ENCODE measurements at regions not wholly inside any gene's neighbourhood (a gene's known extent, or its start where the extent isn't known, plus 50 kb on each side); places are given as distances from the start of the nearest gene placed in this dataset.
A peak's percentile ranks its signal among the peaks of the same experiment; 100 is the strongest.

GRCh38 chr1:93815366-93816110 is 63.5 kb downstream of the DNTTIP2 start:
- intact Hi-C loops (cut with micrococcal nuclease) = loop anchor here (10.0 kb wide), 1 partner anchor 381 kb away; no protein-coding TSS in a partner anchor
- Mint-ChIP-seq H3K9me3 (no peaks in the 10 kb centered on the region), H3K27me3 (no peaks in the 10 kb centered on the region), H3K27ac (peak overlapping the region; percentile 60), H3K36me3 (ENCODE audit: low read depth) (no peaks in the 10 kb centered on the region), H3K4me3 (no peak overlapping the region), H3K4me1 (ENCODE audit: low read depth) (peaks cover 58% of the 10 kb centered on the region)

DNA sequence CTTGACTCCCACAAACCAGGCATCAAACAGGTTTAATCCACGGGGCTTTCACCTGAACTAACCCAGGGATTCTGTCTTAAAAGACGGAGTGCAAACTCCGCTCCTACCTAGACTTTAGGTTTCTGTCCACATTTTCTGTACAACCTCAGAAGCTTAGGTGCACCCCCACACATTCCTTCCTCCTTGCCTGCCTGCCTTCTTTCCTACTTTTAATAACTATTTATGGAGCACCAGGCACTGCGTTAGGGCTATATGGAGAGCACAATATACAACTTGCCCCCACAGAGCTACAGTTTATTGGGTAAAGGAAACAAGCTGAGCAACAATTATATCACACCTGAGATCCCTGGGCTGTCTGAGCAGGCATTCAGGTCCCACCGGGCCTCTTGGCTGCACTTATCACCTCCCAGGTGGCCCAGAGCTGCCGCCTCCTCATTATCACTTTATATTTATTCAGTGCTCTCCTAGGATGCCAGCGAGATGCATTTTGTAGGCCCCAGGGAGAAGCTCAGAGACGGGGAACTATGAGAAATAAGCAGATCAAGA is 64.1 kb downstream of the DNTTIP2 start:
- intact Hi-C loops (cut with micrococcal nuclease) = loop anchor here (1.0 to 10.0 kb wide), 4 partner anchors 32 to 380 kb away; partner anchors contain the start of gene BCAR3
- H3K27ac Mint-ChIP-seq = peak overlapping the region; percentile 60
- H3K4me3 Mint-ChIP-seq = no peak overlapping the region
- peaks cover 55% of the 10 kb centered on the region for H3K4me1 Mint-ChIP-seq (ENCODE audit: low read depth)
- no peaks in the 10 kb centered on the region for H3K9me3 Mint-ChIP-seq
- no peaks in the 10 kb centered on the region for H3K27me3 Mint-ChIP-seq
- H3K36me3 Mint-ChIP-seq (ENCODE audit: low read depth) = no peaks in the 10 kb centered on the region

DNA sequence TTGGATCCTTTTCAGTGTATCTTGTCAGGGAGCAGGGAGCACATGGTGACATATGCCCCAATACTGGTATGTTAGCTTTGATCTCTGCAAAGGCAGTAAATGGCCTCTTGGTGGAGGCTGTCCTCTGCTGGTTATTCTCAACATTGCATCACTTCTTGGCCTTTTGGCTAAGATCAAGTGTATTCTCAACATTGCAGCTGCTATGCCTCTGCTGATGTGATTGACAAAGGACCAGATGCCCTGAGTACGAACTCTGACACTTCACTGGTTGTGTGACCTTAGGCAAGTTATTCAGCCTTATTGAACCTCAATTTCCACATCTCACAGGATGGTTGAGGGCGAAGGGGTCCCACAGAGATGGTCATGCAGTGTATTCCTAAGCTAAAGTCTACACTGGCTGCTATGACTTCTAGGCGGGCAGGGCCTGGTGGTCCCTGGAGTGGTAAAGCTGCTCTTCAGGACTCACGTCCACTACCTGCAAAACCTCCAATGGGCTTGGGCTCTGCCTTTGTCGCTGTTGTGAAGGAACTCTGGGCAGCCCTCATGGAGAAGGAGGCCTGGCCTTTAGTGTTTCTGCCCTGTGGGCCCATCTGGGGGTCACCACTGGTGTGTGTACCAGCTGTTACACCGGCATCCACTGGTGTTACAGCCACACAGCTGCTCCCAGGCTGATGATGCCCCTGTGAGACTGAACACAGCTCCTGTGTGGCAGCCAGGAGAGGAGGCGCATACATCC is 64.8 kb downstream of the DNTTIP2 start:
- peaks cover 52% of the 10 kb centered on the region for H3K4me1 Mint-ChIP-seq (ENCODE audit: low read depth)
- no peaks in the 10 kb centered on the region for H3K9me3 Mint-ChIP-seq
- no peaks in the 10 kb centered on the region for H3K36me3 Mint-ChIP-seq (ENCODE audit: low read depth)
- H3K4me3 Mint-ChIP-seq = no peak overlapping the region
- intact Hi-C loops (cut with micrococcal nuclease) = loop anchor here (1.0 to 10.0 kb wide), 4 partner anchors 33 to 379 kb away; partner anchors contain the start of gene BCAR3
- no peaks in the 10 kb centered on the region for H3K27me3 Mint-ChIP-seq
- H3K27ac Mint-ChIP-seq = no peak overlapping the region

DNA sequence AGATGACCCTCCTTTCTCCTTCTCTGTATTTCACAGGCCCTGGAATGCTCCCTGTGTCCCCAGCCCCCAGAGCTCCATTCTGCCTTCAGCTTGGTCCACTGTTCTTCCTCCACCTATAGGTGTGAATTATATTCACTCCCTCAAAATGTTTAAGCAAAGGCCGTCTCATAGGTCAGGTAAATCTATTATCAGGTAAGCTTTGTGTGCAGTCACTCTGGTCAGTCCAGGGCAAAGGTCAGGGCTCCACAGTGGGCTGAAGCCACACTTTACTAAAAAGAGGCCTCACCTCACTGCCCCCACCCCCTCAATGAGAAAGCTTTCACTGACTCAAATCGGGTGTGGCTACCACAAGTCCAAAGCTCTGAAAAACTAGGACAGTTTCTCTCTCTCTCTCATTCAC is 65.9 kb downstream of the DNTTIP2 start:
- intact Hi-C loops (cut with micrococcal nuclease) = loop anchor here (5.0 to 10.0 kb wide), 3 partner anchors 34 to 378 kb away; partner anchors contain the start of gene BCAR3
- H3K36me3 Mint-ChIP-seq (ENCODE audit: low read depth) = no peaks in the 10 kb centered on the region
- peak overlapping the region; percentile 24 for H3K27ac Mint-ChIP-seq
- H3K4me1 Mint-ChIP-seq (ENCODE audit: low read depth) = peaks cover 44% of the 10 kb centered on the region
- no peak overlapping the region for H3K4me3 Mint-ChIP-seq
- no peaks in the 10 kb centered on the region for H3K27me3 Mint-ChIP-seq
- peaks cover 10% of the 10 kb centered on the region for H3K9me3 Mint-ChIP-seq

GRCh38 chr1:93811326-93812065 is 67.5 kb downstream of the DNTTIP2 start:
- Mint-ChIP-seq H3K27me3 (no peaks in the 10 kb centered on the region), H3K36me3 (ENCODE audit: low read depth) (no peaks in the 10 kb centered on the region), H3K9me3 (peaks cover 20% of the 10 kb centered on the region), H3K27ac (no peak overlapping the region), H3K4me3 (no peak overlapping the region), H3K4me1 (ENCODE audit: low read depth) (peaks cover 28% of the 10 kb centered on the region)
- intact Hi-C loops (cut with micrococcal nuclease) = loop anchor here (5.0 to 10.0 kb wide), 3 partner anchors 36 to 377 kb away; partner anchors contain the start of gene BCAR3

DNA sequence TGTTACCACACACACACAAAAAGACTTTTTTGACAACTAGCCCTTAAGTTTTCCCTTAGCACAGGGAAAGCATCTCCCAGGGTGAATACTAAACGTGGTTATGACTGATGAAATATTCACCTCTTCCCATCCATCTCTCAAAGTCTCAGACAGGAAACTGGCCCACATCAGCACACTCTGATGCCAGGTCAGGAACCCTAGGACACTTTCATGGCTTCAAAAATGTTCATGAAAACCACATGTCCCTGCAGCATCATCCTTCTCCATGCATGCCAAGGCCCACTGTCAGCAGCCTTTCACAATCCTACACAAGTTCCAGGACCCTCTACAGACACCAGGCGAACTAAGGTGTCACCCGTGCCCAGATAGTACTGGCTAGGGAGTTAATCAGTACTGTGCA is 68.7 kb downstream of the DNTTIP2 start:
- Mint-ChIP-seq H3K4me1 (ENCODE audit: low read depth) (peaks cover 22% of the 10 kb centered on the region), H3K27ac (no peak overlapping the region), H3K36me3 (ENCODE audit: low read depth) (no peaks in the 10 kb centered on the region), H3K27me3 (no peaks in the 10 kb centered on the region), H3K9me3 (peaks cover 20% of the 10 kb centered on the region), H3K4me3 (no peak overlapping the region)
- intact Hi-C loops (cut with micrococcal nuclease) = loop anchor here (5.0 to 10.0 kb wide), 3 partner anchors 37 to 376 kb away; partner anchors contain the start of gene BCAR3

DNA sequence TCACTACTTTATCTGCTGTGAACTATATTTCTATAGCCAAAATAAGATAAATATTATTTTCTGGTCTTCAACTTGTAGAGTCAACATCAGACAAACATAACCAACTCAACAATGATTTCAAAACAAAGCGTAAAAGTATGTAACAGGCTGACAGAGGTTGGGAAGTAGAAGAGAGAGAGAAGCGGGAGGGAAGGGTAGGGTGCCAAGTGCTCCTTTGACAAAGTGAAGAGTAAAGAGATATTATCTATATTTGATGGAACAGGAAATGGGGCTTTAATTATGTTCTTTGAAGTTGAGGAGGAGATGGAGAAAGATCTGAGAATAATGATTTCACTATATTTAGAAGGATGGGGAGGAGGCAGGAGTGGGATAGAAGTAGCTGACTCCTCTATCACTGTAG is 70.1 kb downstream of the DNTTIP2 start:
- peaks cover 17% of the 10 kb centered on the region for H3K4me1 Mint-ChIP-seq (ENCODE audit: low read depth)
- no peaks in the 10 kb centered on the region for H3K27me3 Mint-ChIP-seq
- intact Hi-C loops (cut with micrococcal nuclease) = loop anchor here (10.0 kb wide), 1 partner anchor 54 kb away; no protein-coding TSS in a partner anchor
- peaks cover 20% of the 10 kb centered on the region for H3K9me3 Mint-ChIP-seq
- H3K36me3 Mint-ChIP-seq (ENCODE audit: low read depth) = no peaks in the 10 kb centered on the region
- H3K4me3 Mint-ChIP-seq = no peak overlapping the region
- H3K27ac Mint-ChIP-seq = no peak overlapping the region

- intact Hi-C loops (cut with micrococcal nuclease) = loop anchor here (10.0 kb wide), 1 partner anchor 53 kb away; no protein-coding TSS in a partner anchor
- no peaks in the 10 kb centered on the region for H3K36me3 Mint-ChIP-seq (ENCODE audit: low read depth)
- H3K27ac Mint-ChIP-seq = no peak overlapping the region
- H3K4me3 Mint-ChIP-seq = no peak overlapping the region
- peaks cover 20% of the 10 kb centered on the region for H3K9me3 Mint-ChIP-seq
- no peaks in the 10 kb centered on the region for H3K27me3 Mint-ChIP-seq
- peaks cover 4% of the 10 kb centered on the region for H3K4me1 Mint-ChIP-seq (ENCODE audit: low read depth)
These were observed 71.6 kb downstream of the DNTTIP2 start for GRCh38 chr1:93807311-93807930.

- intact Hi-C loops (cut with micrococcal nuclease) = loop anchor here (10.0 kb wide), 1 partner anchor 50 kb away; no protein-coding TSS in a partner anchor
These were observed 73.9 kb downstream of the DNTTIP2 start for GRCh38 chr1:93805027-93805610.

DNA sequence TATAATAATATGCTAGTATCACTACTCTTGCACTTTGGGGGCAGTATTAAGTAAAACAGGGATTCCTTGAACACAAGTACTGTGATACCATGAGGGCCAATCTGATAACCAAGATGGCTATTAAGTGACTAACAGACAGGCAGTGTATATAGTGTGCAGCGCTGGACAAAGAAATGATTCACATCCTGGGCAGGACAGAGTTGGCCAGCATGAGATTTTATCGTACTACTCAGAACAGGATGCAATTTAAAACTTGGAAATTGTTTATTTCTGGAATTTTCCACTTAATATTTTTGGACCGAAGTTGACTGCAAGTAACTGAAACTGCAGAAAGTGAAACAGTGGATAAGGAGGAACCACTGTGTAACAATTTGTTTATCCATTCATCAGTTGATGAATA is 74.6 kb downstream of the DNTTIP2 start:
- Mint-ChIP-seq H3K4me1 (ENCODE audit: low read depth) (peaks cover 6% of the 10 kb centered on the region), H3K4me3 (no peak overlapping the region), H3K9me3 (peaks cover 20% of the 10 kb centered on the region), H3K27ac (no peak overlapping the region), H3K36me3 (ENCODE audit: low read depth) (no peaks in the 10 kb centered on the region), H3K27me3 (no peaks in the 10 kb centered on the region)
- intact Hi-C loops (cut with micrococcal nuclease) = loop anchor here (10.0 kb wide), 1 partner anchor 50 kb away; no protein-coding TSS in a partner anchor

More at GRCh38 chr1:93805027-93805610, 73.9 kb downstream of the DNTTIP2 start:
- Mint-ChIP-seq H3K4me3 (no peak overlapping the region), H3K4me1 (ENCODE audit: low read depth) (peaks cover 6% of the 10 kb centered on the region), H3K27ac (no peak overlapping the region), H3K27me3 (no peaks in the 10 kb centered on the region), H3K9me3 (peaks cover 20% of the 10 kb centered on the region), H3K36me3 (ENCODE audit: low read depth) (no peaks in the 10 kb centered on the region)

DNA sequence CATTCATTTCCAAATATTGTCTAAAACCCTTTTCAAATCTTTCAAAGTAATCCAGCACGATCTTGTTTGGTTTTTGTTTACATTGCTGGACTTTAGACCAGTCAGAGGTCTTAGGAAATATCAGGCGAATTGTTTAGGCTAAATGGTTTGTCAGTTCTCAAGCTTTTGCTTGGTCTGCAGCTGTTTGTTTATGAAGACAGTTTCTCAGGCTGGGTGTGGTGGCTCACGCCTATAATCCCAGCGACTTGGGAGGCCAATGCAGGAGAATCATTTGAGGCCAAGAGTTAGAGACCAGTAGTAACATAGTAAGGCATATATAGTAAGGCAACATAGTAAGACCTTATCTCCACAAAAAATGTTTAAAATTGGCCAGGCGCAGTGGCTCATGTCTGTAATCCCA is 77.5 kb downstream of the DNTTIP2 start:
- Mint-ChIP-seq H3K27me3 (no peaks in the 10 kb centered on the region), H3K4me1 (ENCODE audit: low read depth) (peaks cover 6% of the 10 kb centered on the region), H3K36me3 (ENCODE audit: low read depth) (no peaks in the 10 kb centered on the region), H3K4me3 (no peak overlapping the region), H3K27ac (no peak overlapping the region), H3K9me3 (no peaks in the 10 kb centered on the region)
- intact Hi-C loops (cut with micrococcal nuclease) = loop anchor here (10.0 kb wide), 1 partner anchor 47 kb away; no protein-coding TSS in a partner anchor

GRCh38 chr1:93800856-93801255 is 78.2 kb downstream of the DNTTIP2 start:
- Mint-ChIP-seq H3K27me3 (no peaks in the 10 kb centered on the region), H3K9me3 (no peaks in the 10 kb centered on the region), H3K27ac (no peak overlapping the region), H3K36me3 (ENCODE audit: low read depth) (no peaks in the 10 kb centered on the region), H3K4me1 (ENCODE audit: low read depth) (peaks cover 6% of the 10 kb centered on the region), H3K4me3 (no peak overlapping the region)
- intact Hi-C loops (cut with micrococcal nuclease) = loop anchor here (10.0 kb wide), 1 partner anchor 46 kb away; no protein-coding TSS in a partner anchor

Measured in dendritic cell treated with granulocyte-macrophage colony-stimulating factor and Interleukin-4, amounts not matched to agents 40 ng/mL and 50 ng/mL, for 4 days (primary cell).